Lower leg skin (tissue), 3 donors: ENCODE measurements at regions not wholly inside any gene's neighbourhood (a gene's known extent, or its start where the extent isn't known, plus 50 kb on each side); places are given as distances from the start of the nearest gene placed in this dataset.

ENCODE experiments used
- CTCF ChIP-seq, 3 donors: fragments of 450-650 bp; IDR thresholded peaks; one replicate each; pipeline ENCODE4 v1.5.1; 2016; ENCODE audit warnings: antibody characterized with exemption in 3 of 3, mild to moderate bottlenecking in 3 of 3, moderate library complexity in 2 of 3
- POLR2A ChIP-seq, 2 donors: fragments of 450-650 bp; IDR thresholded peaks; one replicate each; pipeline ENCODE4 v1.6.1; 2016 to 2017; ENCODE audit warnings: antibody characterized with exemption in 2 of 2, mild to moderate bottlenecking in 1 of 2, moderate library complexity in 1 of 2

- TF ChIP-seq CTCF (IDR thresholded peaks at IDR 0.05) (no peak), POLR2A (IDR thresholded peaks at IDR 0.05) (no peak)
These were observed 579.1 kb downstream of the DOK5 start for GRCh38 chr20:55054453-55054852.
